GM19463 (cell line): ENCODE measurements at regions not wholly inside any gene's neighbourhood (a gene's known extent, or its start where the extent isn't known, plus 50 kb on each side); places are given as distances from the start of the nearest gene placed in this dataset.
"Not testable (repeated sequence)": the region's sequence is repeated elsewhere in the genome, so short reads cannot be mapped to it uniquely, and the experiment has no call there.

Experiments used
- ATAC-seq: cut with Tn5 transposase; IDR thresholded peaks from one replicate; pipeline ENCODE4 v1.9.1; 2021; ENCODE audit warnings: mild to moderate bottlenecking, moderate library complexity; ENCODE audit not compliant: unreplicated experiment

DNA sequence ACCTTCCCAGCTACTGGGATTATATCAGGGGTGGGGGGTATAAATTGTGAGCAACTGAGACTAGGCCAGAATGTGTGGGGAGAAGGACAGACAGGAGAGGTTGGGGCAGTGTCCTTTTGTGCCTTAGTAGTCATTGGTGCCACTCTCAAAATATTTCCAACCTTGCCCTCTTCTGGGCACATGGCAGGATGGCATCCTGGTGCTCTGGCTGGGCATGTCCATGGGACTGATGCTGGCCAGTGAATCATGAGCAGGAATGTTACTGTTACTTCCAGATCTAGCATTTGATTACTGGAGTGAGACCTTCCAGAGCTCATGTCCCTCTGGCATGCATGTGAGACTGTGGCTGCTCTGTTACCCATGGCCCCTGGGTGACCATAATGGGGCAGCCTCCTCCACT is 151.2 kb downstream of the MATN1 start:
- no peak for ATAC-seq

DNA sequence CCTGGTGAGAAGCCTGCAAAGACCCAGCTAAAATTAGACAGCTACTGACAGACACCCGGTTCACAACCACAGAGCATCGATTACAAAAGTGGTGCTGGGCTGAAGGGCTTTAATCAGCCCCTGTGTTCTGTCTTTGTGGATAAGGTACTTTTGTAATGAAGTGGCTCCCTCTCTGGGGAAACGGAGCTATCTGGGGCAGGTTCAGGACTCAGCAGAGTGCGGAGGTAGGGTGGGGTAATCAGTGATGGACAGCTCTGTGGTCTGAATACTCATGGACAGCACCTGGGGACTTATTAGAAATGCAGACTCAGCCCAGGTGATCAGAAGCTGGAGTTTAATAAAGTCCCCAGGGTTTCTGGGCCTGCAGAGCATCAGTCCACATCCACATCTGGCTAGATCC is 152.0 kb downstream of the MATN1 start:
- no peak for ATAC-seq

DNA sequence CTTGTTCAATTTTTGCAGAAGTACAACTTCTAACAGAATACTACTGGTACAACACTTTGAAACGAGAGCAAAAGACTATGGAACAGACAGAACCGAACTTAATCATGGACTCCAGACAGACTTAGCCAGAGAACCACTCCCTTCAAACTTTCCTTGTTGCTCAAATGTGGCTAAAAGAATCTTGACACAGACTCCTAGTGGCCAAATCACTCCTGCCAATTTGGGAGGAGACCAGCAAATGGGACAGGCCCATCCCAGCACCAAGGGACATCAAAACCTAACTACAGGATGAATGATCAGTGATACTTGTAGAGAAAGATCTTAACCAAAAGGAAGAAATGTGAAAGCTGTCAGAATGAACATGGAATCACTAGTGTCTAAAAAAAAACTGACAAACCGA is 154.0 kb downstream of the MATN1 start:
- ATAC-seq, result no peak

DNA sequence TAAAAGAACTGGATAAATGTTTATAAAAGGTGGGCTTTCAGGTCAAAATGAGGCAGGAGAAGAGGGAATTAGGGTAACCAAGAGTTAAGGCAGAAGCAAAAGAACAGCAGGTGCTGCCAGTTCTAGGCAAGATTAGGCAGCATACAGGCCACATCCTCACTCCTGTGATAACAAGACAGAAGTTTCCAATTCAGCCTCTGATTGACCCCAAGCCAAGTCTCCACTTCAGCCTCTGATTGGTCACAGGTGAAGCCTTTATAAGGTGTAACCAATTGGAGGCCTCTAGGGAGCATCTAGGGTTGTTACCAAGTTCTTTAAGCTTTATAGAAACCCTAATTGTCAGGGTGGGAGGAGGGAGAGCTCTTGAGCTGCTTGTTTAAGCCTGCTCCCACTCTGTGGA is 160.8 kb downstream of the MATN1 start:
- no peak for ATAC-seq

DNA sequence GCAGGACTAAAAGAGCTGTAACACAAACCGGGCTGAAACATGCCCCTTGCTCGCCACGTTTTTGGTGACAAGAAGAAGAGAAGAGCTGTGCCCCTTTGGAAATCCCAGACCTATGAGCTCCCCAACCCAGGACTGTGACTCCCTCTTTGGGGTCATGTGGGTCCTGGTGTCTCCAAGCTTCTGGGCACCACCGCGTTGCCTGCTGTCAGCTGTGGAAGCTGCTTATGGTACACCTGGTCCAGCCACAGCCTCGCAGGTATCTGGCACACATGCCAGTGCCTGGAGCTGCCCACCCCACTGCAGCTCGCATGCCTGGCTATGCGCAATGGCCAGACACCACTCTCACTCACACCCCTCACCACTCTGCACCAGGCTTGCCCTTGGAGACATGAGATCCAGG is 171.8 kb downstream of the MATN1 start:
- ATAC-seq, result no peak

DNA sequence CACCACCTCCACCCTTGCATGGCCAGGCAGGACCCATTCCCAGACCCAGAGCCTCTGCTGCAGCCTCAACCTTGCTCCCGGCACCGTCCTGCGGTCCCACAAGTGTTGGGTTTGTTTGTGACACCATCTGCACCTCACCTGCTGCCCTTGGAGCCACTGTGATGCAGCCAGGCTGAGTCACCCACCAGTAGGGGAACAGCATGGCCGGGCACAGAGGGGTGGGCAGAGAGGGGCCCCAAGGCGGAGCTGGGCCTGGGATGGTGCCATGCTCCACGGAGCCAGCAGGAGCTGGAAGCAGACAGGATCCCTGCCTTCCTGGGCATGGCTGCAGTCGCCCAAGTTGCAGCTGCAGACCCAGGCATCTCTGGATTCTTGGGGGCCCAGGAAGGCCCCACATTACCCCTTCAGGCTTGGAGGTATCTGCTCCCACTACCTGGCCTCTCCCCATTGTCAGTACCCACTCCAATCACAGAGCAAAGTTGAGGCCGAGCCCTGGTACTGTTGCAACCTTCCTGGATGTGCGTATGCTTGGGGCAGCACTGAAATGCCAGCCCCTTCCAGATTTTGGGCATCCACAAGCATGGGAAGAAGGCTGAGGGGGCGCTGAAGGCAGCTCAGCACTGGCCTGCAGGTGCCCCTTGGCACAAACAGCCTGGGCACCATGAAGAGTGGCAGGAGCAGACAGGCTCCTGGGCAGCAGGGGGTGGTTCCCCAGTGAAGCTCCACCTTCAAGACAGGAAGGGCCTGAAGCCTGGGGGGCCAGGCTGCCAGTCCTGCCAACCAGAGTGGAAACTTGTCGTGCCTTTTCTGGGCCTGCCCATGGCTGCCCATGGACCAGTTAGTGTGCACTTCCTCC is 172.8 kb downstream of the MATN1 start:
- ATAC-seq, result no peak

DNA sequence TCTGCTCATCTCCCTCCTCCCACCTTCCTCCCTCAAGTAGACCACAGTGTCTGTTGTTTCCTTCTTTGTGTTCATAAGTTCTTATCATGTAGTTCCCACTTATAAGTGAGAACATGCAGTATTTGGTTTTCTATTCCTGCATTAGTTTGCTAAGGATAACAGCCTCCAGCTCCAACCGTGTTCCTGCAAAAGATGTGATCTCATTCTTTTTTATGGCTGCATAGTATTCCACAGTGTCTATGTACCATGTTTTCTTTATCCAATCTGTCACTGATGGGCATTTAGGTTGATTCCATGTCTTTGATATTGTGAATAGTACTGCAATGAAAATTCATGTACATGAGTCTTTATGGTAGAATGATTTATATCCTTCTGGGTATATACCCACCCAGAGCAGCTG is 173.5 kb downstream of the MATN1 start:
- ATAC-seq, result not testable (repeated sequence)

DNA sequence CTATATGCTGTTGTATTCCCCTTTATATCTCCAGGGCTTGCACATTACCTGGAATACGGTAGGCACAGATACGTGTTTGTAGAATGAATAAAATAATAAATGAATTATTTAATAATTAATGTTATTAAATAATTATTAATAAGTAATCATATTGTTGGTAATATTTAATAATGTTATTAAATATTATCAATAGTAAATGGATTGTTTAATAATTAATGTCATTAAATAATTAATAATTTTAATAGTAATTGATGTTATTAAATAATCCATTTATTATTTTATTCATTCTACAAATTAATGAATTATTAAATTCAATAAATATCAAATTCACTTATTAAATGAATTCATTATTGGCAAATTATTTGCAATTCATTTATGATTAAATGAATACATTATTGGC is 175.1 kb downstream of the MATN1 start:
- no peak for ATAC-seq

DNA sequence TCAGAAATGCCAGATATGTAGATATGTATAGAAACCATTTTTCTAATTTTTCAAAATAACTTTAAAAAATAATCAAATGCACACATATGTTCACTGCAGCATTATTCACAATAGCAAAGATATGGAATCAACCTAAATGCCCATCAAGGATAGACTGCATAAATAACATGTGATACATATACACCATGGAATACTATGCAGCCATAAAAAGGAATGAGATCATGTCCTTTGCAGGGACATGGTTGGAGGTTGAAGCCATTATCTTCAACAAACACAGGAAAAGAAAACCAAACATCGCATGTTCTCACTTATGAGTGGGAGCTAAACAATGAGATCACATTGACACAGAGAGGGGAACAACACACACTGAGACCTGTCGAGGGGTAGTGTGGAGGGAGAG is 176.1 kb downstream of the MATN1 start:
- not testable (repeated sequence) for ATAC-seq

DNA sequence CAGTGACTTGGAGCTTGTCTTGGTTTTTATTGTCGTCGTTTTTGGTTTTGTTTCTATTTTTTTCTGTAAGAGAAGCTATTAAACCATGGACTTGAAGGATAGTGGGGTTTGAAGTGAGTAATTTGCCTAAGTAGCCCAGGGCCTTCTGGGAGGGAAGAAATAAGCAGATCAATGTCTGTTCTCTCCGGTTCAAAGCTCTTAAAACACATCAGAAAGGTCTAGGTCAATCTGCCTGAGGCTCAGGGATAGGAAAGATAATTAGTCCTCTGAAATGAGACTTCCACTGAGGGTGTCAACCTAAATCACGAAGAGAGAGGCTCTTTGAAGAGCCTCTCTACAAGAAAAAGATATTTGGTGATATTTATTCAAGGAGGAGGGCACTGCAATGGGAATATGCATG is 178.0 kb downstream of the MATN1 start:
- ATAC-seq, result no peak

DNA sequence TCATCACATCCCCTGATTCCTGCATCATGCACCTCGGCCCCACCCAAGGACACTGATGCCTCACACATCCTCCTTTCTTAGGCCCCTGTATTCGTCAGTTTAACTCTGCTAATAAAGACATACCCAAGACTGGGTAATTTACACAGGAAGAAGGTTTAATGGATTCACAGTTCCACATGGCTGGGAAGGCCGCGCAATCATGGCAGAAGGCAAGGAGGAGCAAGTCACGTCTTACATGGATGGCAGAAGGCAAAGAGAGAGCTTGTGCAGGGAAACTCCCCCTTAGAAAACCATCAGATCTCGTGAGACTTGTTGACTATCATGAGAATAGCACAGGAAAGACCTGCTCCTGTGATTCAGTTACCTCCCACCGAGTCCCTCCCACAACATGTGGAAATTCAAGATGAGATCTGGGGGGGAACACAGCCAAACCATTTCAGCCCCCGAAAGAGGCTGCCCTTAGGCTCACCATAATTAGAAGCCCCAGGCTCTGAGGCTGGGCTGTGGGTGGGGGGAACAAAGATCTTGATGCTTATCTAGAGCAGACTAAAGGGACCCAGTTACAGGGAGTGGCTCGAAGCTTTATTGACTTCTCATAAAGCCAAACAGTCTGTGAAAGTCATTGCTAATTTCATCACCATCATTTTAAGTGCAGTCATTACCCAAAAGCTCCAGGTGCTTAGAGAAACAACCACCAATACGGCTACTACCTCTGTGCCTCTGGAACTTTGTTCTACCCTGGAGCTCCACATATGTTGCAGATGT is 181.5 kb downstream of the MATN1 start:
- ATAC-seq, result no peak

DNA sequence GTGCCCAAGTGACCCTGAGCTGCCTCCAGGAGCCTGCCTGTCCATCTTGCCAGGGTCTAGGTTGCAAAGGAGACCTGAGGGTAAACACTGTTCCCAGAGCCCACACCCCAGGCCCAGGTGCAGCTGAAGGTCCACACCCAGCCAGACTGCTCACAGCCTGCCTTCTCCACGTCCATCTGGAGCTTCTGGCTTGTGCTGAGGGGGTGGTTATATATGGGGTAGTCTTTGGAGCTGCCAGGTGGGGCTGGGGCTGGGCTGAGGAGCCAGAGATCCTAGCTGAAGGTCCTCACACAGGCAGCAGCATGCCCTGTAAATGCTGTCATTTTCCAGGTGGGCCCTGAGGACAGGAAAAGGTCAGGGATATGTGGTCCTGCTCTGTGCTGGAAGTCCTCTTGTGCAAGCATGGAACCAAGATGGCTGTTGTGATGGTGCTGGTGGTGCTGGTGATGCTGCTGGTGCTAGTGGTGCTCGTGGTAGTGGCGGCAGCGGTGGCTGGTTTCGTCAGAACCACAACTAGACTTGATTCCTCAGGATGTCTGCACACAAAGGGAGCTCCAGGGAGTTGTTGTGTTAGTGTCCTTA is 182.7 kb downstream of the MATN1 start:
- ATAC-seq, result no peak

DNA sequence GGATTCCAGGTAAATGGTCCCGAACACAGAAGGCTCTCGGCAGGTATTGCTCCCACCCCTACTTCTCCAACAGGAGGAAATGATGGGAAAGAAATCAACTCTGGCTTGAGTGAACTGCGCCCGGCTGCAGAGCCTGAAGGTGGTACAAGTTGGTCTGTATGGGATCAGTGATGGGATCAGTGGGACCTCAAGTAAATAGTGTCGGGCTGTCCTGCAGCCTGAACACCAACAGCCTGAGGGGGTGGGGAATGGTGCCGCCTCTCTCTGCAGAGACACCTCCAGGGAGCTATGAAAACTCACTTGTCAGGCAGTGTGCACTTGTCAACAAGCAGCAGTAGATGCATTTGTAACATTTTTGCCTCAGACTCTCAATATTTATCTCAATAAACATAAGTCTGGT is 183.5 kb downstream of the MATN1 start:
- no peak for ATAC-seq

DNA sequence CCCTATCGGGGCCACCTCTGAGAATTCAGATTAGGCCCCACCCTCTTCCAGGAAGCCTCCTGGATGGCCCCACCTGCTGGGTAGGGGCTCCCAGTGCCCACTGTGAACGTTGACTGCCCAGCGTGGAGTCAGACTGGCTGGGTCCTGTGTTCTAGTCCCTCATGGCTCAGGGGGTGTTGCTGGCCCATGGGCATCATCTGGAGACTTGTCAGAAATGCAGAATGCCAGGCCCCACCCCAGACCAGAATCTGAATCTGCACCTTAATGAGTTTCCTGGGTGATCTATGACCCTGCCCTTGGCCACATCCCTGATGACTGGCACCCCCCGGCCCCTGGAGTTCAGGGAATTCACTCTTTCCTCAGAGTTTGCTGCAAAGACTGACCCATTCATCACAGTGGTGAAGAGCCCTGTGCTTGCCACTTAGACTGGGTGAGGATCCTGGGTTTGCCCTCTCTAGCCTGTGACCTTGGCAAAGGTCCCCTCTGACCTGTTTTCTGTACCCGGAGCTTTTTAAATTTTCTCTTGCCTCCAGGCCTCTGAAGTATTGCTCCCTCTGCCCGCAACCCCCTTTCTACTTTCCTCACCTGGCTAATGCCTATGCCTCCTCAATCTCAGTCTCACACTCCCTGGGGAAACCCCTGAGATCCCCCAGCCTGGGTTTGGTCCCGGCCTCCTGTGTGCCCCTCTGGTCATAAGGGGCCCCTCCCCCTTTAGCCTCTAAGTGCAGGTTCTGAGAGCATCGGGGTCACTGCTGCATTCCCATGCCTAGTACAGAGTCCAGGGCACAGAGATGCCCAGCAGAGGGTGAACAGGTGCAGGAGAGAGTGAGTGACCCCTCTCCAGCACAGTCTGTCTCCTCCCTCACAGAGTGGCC is 184.2 kb downstream of the MATN1 start:
- no peak for ATAC-seq

DNA sequence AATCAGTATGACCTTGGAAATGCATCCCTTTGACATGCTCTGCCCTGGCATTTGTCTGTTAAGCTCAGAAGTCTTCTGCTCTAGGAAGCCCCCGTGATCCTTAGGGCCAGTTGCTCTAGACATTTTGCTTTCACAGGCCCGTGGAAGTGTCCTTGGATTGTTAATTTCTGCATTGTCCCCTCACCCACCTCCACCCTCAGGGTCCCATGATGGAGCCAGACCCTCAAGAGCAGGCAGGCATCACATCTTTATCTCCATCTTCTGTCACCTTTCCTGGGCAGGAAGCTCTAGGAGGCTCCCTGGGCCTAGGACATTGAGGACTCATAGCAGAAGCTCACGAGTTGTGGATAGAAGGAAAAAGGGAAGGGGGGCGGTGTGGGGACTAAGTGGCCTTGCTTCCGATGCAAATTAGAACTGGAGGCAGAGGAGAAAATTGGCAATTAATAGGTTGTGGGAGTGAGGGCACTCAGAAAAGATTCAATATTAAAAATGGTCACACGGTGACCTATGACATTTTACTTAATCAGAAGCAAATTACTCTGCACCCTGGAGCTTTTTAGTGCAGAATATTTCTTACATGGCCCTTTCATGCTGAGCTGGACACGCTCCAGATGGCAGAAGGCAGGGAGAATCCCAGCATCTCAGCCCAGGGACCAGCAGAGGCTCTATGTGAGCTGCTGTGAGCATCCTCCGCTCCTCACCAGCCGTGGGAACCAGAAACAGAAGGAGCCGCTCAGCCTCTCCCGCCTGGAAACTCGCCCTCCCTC is 185.0 kb downstream of the MATN1 start:
- no peak for ATAC-seq

DNA sequence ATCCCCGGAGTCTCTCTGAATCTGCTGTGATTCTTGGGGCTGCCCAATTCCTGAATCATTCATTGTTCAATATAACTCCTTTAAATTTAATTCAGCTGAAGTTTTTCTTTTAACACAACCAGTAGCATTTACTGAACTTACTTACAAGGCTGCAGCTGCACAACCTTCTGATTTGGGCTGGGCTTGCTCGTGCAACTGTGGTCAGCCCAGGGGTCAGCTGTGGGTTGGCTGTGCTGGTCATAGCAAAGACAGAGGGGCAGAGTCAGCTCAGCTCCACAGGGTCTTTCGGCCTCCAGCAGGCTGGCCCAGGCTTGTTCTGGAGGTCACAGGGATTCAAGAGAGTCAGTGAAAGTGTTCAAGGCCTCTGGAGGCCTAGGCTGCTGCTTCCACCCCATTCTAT is 186.1 kb downstream of the MATN1 start:
- no peak for ATAC-seq

DNA sequence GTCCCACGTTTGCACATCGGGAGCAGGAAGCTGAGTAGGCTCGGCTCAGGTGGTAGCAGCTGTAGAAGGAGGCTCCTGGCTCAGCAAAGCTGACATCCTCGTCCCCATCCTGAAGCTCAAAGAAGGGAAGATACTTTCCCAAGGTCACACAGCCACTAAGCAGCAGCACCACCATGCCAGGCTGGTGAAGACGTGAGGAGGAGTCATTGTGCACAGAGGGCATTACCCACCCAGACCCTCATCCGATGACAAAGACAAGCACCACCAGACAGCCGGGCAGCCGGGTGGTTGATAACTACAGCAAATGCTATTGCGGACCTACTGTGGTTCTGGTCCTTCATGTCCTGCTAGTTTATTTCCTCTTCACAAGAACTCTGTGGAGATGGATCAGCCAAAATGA is 186.9 kb downstream of the MATN1 start:
- no peak for ATAC-seq

DNA sequence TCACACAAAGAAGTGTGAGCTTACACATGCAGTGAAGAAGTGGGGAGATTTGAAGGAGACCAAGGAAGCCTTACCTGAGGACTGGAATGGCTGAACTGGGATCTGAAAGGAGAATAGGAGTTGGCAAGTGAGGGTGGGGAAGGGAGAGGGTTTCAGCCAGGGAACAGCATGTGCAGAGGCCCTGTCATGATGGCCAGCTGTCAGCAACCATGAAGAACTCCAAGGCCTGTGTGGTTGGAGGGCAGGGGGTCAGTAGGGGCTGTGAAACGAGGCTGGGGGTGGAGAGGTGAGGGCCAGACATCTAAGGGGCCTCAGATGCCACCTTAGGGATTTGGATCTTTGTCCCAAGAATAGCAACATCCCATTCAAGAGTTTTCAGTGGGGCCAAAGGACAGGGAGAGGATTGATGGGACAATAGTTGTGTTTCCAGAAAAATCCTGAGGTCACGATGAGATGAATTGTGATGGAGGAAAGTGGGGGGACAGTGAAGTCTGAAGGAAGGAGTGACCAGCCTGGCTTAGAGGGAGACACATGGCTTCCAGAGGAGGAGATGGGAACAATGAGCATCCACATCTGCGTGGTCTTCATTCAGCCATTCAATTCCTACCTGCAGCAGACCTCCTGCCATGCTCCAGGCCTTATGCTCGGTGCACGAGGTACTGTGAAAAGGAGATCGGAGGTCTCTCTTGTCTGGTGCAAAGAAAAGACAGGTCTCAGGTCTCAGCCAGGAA is 187.6 kb downstream of the MATN1 start:
- ATAC-seq, result no peak

DNA sequence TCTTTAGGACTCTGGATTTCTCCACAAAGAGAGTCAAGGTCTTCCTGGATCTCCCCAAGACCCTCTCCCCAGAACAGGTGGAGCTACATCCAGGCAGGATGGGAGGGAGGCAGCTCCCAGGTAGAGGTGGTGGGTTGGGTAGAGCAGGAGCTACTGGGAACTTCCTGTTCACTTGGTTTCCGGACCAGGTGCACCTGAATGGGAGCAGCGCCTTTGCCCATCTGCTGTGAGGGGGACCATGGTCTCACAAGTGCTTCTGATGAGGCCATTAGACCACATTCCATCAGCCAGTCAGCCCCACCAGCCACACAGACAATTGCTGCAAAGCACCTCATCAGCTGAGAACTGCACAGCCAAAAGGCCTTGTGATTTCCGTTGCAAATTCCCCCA is 188.8 kb downstream of the MATN1 start:
- ATAC-seq, result no peak
